ENCODE measurements at regions not wholly inside any gene's neighbourhood (a gene's known extent, or its start where the extent isn't known, plus 50 kb on each side); places are given as distances from the start of the nearest gene placed in this dataset.

- TF ChIP-seq CTCF (IDR thresholded peaks at IDR 0.05) (no peak), POLR2A (IDR thresholded peaks at IDR 0.05) (no peak), POLR2AphosphoS5 (IDR thresholded peaks at IDR 0.05) (no peak), EP300 (IDR thresholded peaks at IDR 0.05) (no peak)
Observed at GRCh38 chr7:51589111-51589510, 272.5 kb upstream of the COBL start.

Measured in sigmoid colon (tissue), 4 donors.